ENCODE measurements at regions not wholly inside any gene's neighbourhood (a gene's known extent, or its start where the extent isn't known, plus 50 kb on each side); places are given as distances from the start of the nearest gene placed in this dataset.

DNA sequence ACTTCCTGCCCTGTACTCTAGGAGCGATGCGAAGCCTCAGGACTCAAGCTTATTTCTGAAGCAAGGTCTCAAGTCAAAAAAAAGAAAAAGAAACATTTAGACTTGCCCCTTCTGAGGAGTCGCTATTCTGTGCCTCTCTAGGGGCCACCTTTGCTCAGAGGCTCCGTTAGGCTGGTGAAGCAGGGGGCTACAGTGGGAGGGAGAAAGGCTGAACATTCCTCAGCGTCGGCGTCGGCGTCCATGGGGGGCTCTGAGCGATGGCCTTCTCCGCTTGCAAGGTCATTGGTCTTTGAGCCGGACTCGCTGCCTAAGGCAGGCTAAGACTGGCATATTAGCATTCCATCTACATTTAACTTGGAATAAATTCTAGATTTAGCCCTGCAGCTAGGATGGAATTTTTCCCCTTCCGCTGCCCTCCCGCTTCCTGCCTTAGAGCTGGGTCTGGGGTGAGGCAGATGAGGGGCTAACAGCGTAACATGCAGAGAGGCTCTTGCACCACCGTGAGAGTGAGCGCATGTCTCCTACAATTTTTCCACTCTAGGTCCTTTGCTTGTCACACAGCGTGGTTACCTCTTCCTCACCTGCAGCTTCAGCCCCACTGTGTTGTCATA, 53.6 kb upstream of the ATL2 start:
- no peaks in the 10 kb centered on the region for H3K27me3 ChIP-seq
- 75% methylated on average over 16 of the region's 19 CpGs for WGBS (ENCODE audit: insufficient coverage, low coverage, low lambda C conversion rate, missing lambda C conversion rate)
- no peak overlapping the region for H3K27ac ChIP-seq
- H3K9me3 ChIP-seq: no peaks in the 10 kb centered on the region
- H3K36me3 ChIP-seq: no peaks in the 10 kb centered on the region
- TF ChIP-seq POLR2A (IDR thresholded peaks at IDR 0.05): no peak
- no peak for TF ChIP-seq CTCF (IDR thresholded peaks at IDR 0.05)
- DNase-seq: no peak
- H3K4me1 ChIP-seq: peaks cover 0 to 19% (median 5%) of the 10 kb centered on the region in 4 donors
- H3K4me3 ChIP-seq: no peak overlapping the region
- intact Hi-C loops (cut with DNase I): no loop called here
- no peak for ATAC-seq

DNA sequence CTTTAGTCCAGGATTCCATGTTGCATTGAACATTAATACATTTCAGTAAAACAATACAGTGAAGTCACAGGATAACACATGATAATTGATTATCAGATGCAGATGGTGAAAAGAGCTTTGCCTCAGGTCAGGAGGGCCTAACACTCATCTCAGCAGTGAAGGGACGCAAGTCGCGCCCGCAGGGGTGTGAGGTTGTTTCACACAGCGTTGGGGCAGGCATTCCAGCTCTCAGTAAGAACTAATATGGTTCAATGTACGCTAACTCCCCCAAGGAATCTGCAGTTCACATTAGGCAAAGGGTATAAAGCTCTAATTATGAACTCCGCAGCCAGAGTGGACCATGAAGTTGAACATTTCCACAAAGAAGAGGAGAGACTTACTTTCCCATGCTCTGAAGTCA, 53.1 kb upstream of the ATL2 start:
- intact Hi-C loops (cut with DNase I): no loop called here
- 90% methylated on average over 5 of the region's 7 CpGs for WGBS (ENCODE audit: insufficient coverage, low coverage, low lambda C conversion rate, missing lambda C conversion rate)
- Histone ChIP-seq H3K36me3 (no peaks in the 10 kb centered on the region), H3K4me3 (no peak overlapping the region), H3K4me1 (peaks cover 0 to 19% (median 5%) of the 10 kb centered on the region in 4 donors), H3K9me3 (no peaks in the 10 kb centered on the region), H3K27me3 (no peaks in the 10 kb centered on the region), H3K27ac (no peak overlapping the region)
- TF ChIP-seq POLR2A (IDR thresholded peaks at IDR 0.05): no peak
- TF ChIP-seq CTCF (IDR thresholded peaks at IDR 0.05): no peak
- DNase-seq (no peak), ATAC-seq (no peak)

DNA sequence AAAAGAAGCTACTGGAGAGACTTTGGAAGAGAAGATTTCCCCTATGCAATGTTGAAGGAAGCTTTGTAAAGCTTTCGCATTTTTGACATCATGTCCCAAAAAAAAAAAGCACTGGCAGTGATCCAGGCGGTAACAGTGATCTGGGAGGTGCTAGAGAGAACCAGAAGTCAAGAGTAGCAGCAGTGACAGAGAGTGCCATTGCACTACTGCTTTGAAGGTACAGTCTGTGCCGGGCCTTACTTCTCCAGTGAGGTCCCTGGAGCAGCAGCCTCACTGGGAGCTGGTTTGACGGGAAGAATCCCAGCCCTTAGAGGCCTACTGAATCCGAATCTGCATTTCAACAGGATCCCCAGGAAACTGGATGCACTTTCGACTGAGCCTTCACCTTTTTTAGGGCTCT, 50.9 kb upstream of the ATL2 start:
- no peak for DNase-seq
- WGBS (ENCODE audit: insufficient coverage, low coverage, low lambda C conversion rate, missing lambda C conversion rate): 68% methylated on average over 4 of the region's 6 CpGs
- TF ChIP-seq CTCF (IDR thresholded peaks at IDR 0.05): no peak
- TF ChIP-seq POLR2A (IDR thresholded peaks at IDR 0.05): no peak
- Histone ChIP-seq H3K27me3 (no peaks in the 10 kb centered on the region), H3K4me1 (peaks cover 0 to 10% (median 1%) of the 10 kb centered on the region in 4 donors), H3K27ac (no peak overlapping the region), H3K36me3 (no peaks in the 10 kb centered on the region), H3K9me3 (no peaks in the 10 kb centered on the region), H3K4me3 (no peak overlapping the region)
- intact Hi-C loops (cut with DNase I): no loop called here
- no peak for ATAC-seq

DNA sequence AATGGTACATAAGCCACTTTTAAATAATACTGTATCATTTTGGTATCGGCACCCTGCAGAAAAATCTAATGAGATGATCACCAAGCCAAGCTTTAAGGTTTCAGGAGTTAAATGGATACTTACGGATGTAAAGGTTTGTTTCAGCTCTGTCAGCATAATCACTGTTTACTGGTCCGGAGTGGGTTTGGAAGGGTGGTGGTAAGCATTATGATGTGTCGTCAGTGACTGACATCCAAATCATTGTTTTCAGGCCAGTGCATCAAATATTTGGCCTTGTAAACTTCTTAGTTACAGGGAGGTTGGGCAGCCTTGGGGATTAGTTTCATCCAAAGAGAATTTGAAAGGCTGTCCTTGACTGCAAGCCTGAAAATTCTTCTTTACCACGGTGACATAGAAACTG, 50.0 kb upstream of the ATL2 start:
- no peak overlapping the region for H3K27ac ChIP-seq
- no peaks in the 10 kb centered on the region for H3K36me3 ChIP-seq
- H3K27me3 ChIP-seq: no peaks in the 10 kb centered on the region
- H3K9me3 ChIP-seq: no peaks in the 10 kb centered on the region
- intact Hi-C loops (cut with DNase I): no loop called here
- ATAC-seq: no peak
- 84% methylated on average over 5 of the region's 5 CpGs for WGBS (ENCODE audit: insufficient coverage, low coverage, low lambda C conversion rate, missing lambda C conversion rate)
- DNase-seq: no peak
- TF ChIP-seq POLR2A (IDR thresholded peaks at IDR 0.05) (no peak), CTCF (IDR thresholded peaks at IDR 0.05) (no peak)
- no peak overlapping the region for H3K4me3 ChIP-seq
- peaks cover 0 to 4% (median 0%) of the 10 kb centered on the region in 4 donors for H3K4me1 ChIP-seq

Measured in right lobe of liver (tissue), 6 donors.